ENCODE measurements at regions not wholly inside any gene's neighbourhood (a gene's known extent, or its start where the extent isn't known, plus 50 kb on each side); places are given as distances from the start of the nearest gene placed in this dataset.

- Histone ChIP-seq H3K4me2 (ENCODE audit: unreplicated experiment) (peak overlapping the region; percentile 67), H4K20me1 (ENCODE audit: insufficient read depth) (no peaks in the 10 kb centered on the region), H2AFZ (peak overlapping the region; percentile 53), H3K4me1 (ENCODE audit: insufficient read depth) (peaks cover 31% of the 10 kb centered on the region), H3K27me3 (replicated peaks; ENCODE audit: insufficient read depth) (no peaks in the 10 kb centered on the region), H3K36me3 (ENCODE audit: low read depth) (no peaks in the 10 kb centered on the region), H3K9me2 (ENCODE audit: insufficient read depth) (no peaks in the 10 kb centered on the region), H3K27ac (peak overlapping the region; percentile 85), H3K9ac (peak overlapping the region; percentile 58), H3K79me2 (ENCODE audit: insufficient read depth) (no peaks in the 10 kb centered on the region), H3F3A (ENCODE audit: insufficient read depth) (peaks cover 35% of the 10 kb centered on the region), H3K9me3 (ENCODE audit: low read depth) (no peaks in the 10 kb centered on the region), H3K4me3 (peak overlapping the region; percentile 50)
- DNase-seq, result peak; percentile 72
- 2 to 4% methylated on average over 2 of the region's 2 CpGs for WGBS, 2 experiments (ENCODE audit: low coverage in 1 of 2, low lambda C conversion rate in 2 of 2, missing lambda C conversion rate in 2 of 2)
- in situ Hi-C loops (cut with MboI), result no loop called here
- no peak for TF ChIP-seq EZH2 (IDR thresholded peaks at IDR 0.05; ENCODE audit: insufficient read depth, poor library complexity, severe bottlenecking)
- TF ChIP-seq EZH2phosphoT487 (IDR thresholded peaks at IDR 0.05; ENCODE audit: insufficient read depth, low read depth), result no peak
These were observed 83.3 kb upstream of the PICALM start for GRCh38 chr11:86152006-86152862.

- 0 to 3% methylated on average over 3 of the region's 3 CpGs for WGBS, 2 experiments (ENCODE audit: low coverage in 1 of 2, low lambda C conversion rate in 2 of 2, missing lambda C conversion rate in 2 of 2)
- no peaks in the 10 kb centered on the region for H4K20me1 ChIP-seq (ENCODE audit: insufficient read depth)
- H3K9me3 ChIP-seq (ENCODE audit: low read depth), result no peaks in the 10 kb centered on the region
- TF ChIP-seq EZH2phosphoT487 (IDR thresholded peaks at IDR 0.05; ENCODE audit: insufficient read depth, low read depth) (no peak), EZH2 (IDR thresholded peaks at IDR 0.05; ENCODE audit: insufficient read depth, poor library complexity, severe bottlenecking) (no peak)
- no peaks in the 10 kb centered on the region for H3K36me3 ChIP-seq (ENCODE audit: low read depth)
- H3K9me2 ChIP-seq (ENCODE audit: insufficient read depth), result no peaks in the 10 kb centered on the region
- peak overlapping the region; percentile 50 for H3K4me3 ChIP-seq
- peak overlapping the region; percentile 85 for H3K27ac ChIP-seq
- peak overlapping the region; percentile 58 for H3K9ac ChIP-seq
- in situ Hi-C loops (cut with MboI), result no loop called here
- H3K4me2 ChIP-seq (ENCODE audit: unreplicated experiment), result peak overlapping the region; percentile 67
- H3K79me2 ChIP-seq (ENCODE audit: insufficient read depth), result no peaks in the 10 kb centered on the region
- H3K27me3 ChIP-seq (replicated peaks; ENCODE audit: insufficient read depth), result no peaks in the 10 kb centered on the region
- peak; percentile 58 for DNase-seq
- peaks cover 35% of the 10 kb centered on the region for H3F3A ChIP-seq (ENCODE audit: insufficient read depth)
- peak overlapping the region; percentile 53 for H2AFZ ChIP-seq
- peaks cover 31% of the 10 kb centered on the region for H3K4me1 ChIP-seq (ENCODE audit: insufficient read depth)
These were observed 82.5 kb upstream of the PICALM start for GRCh38 chr11:86151174-86152005.

- H3K4me1 ChIP-seq (ENCODE audit: insufficient read depth), result peaks cover 31% of the 10 kb centered on the region
- peaks cover 35% of the 10 kb centered on the region for H3F3A ChIP-seq (ENCODE audit: insufficient read depth)
- H3K4me3 ChIP-seq, result peak overlapping the region; percentile 50; the same call in 1 of the 2 replicates
- TF ChIP-seq EZH2phosphoT487 (IDR thresholded peaks at IDR 0.05; ENCODE audit: insufficient read depth, low read depth) (no peak), EZH2 (IDR thresholded peaks at IDR 0.05; ENCODE audit: insufficient read depth, poor library complexity, severe bottlenecking) (no peak)
- H3K27ac ChIP-seq, result peak overlapping the region; percentile 85
- H3K4me2 ChIP-seq (ENCODE audit: unreplicated experiment), result peak overlapping the region; percentile 67
- DNase-seq, result peak; percentile 22
- no peaks in the 10 kb centered on the region for H3K27me3 ChIP-seq (replicated peaks; ENCODE audit: insufficient read depth)
- H3K79me2 ChIP-seq (ENCODE audit: insufficient read depth), result no peaks in the 10 kb centered on the region
- 79 to 90% methylated on average over 2 of the region's 2 CpGs for WGBS, 2 experiments (ENCODE audit: low coverage in 1 of 2, low lambda C conversion rate in 2 of 2, missing lambda C conversion rate in 2 of 2)
- in situ Hi-C loops (cut with MboI), result no loop called here
- H4K20me1 ChIP-seq (ENCODE audit: insufficient read depth), result no peaks in the 10 kb centered on the region
- H3K9me3 ChIP-seq (ENCODE audit: low read depth), result no peaks in the 10 kb centered on the region
- H3K9ac ChIP-seq, result peak overlapping the region; percentile 58; the same call in 1 of the 2 replicates
- no peaks in the 10 kb centered on the region for H3K36me3 ChIP-seq (ENCODE audit: low read depth)
- peak overlapping the region; percentile 53 for H2AFZ ChIP-seq
- no peaks in the 10 kb centered on the region for H3K9me2 ChIP-seq (ENCODE audit: insufficient read depth)
These were observed 81.9 kb upstream of the PICALM start for GRCh38 chr11:86150847-86151173.

GRCh38 chr11:86149792-86150191 lies 80.9 kb upstream of the PICALM start:
- in situ Hi-C loops (cut with MboI), result no loop called here
- Histone ChIP-seq H3K9me3 (ENCODE audit: low read depth) (no peaks in the 10 kb centered on the region), H3F3A (ENCODE audit: insufficient read depth) (peaks cover 35% of the 10 kb centered on the region), H3K27ac (no peak overlapping the region), H3K27me3 (replicated peaks; ENCODE audit: insufficient read depth) (no peaks in the 10 kb centered on the region), H3K9me2 (ENCODE audit: insufficient read depth) (no peaks in the 10 kb centered on the region), H3K9ac (no peak overlapping the region), H3K4me2 (ENCODE audit: unreplicated experiment) (no peak overlapping the region), H4K20me1 (ENCODE audit: insufficient read depth) (no peaks in the 10 kb centered on the region), H2AFZ (no peak overlapping the region), H3K4me1 (ENCODE audit: insufficient read depth) (peaks cover 31% of the 10 kb centered on the region), H3K79me2 (ENCODE audit: insufficient read depth) (no peaks in the 10 kb centered on the region), H3K4me3 (no peak overlapping the region), H3K36me3 (ENCODE audit: low read depth) (no peaks in the 10 kb centered on the region)
- DNase-seq, result no peak
- WGBS, 2 experiments (ENCODE audit: low coverage in 1 of 2, low lambda C conversion rate in 2 of 2, missing lambda C conversion rate in 2 of 2), result 57 to 61% methylated on average over 2 of the region's 2 CpGs
- TF ChIP-seq EZH2 (IDR thresholded peaks at IDR 0.05; ENCODE audit: insufficient read depth, poor library complexity, severe bottlenecking), result no peak
- TF ChIP-seq EZH2phosphoT487 (IDR thresholded peaks at IDR 0.05; ENCODE audit: insufficient read depth, low read depth), result no peak
